ENCODE measurements at regions not wholly inside any gene's neighbourhood (a gene's known extent, or its start where the extent isn't known, plus 50 kb on each side); places are given as distances from the start of the nearest gene placed in this dataset.

GRCh38 chr9:2557693-2558092, 63.9 kb upstream of the VLDLR start:
- no peak for TF ChIP-seq POLR2A (IDR thresholded peaks at IDR 0.05; ENCODE audit: low read length)
- TF ChIP-seq GATA1 (IDR thresholded peaks at IDR 0.05; ENCODE audit: low read depth, low read length): no peak
- no peak for DNase-seq

DNA sequence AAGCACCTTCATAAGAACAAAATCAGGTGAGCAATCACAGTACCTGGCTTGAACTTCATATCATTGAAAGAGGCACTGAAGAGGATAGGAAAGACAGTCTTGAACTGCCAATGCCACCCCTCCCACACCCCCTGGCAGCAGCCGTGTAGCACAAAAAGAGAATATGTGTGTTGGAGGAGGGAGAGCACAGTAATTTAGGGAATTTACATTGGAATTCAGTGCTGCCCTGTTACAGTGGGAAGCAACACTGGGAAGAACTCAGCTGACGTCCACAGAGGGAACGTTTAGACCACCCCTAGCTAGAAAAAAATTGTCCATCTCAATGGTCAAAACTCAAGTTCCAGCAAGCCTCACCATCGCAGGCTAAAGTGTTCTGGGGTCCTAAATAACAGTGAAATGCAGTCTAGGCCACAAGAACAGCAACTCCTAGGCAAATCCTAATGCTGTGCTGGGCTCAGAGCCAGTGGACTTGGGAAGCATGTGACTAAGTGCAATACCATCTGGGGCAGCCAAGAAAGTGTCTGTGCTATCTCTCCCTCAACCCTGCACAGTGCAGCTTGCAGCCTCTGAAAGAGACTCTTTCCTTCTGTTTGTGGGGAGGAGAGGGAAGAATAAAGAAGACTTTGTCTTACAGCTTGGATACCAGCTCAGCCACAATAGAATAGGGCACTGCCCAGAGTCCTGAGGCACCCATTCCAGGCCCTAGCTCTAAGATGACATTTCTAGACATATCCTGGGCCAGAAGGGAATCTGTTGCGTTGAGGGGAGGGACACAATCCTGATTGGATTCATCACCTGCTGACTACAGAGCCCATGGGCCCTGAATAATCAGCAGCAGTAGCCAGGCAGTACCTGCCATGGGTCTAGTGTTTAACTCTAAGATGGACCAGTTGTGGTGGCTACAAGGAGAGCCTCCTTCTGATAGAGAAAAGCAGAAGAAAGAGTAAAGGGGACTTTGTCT, 62.1 kb upstream of the VLDLR start:
- TF ChIP-seq POLR2A (IDR thresholded peaks at IDR 0.05; ENCODE audit: low read length) (no peak), GATA1 (IDR thresholded peaks at IDR 0.05; ENCODE audit: low read depth, low read length) (no peak)
- no peak for DNase-seq

DNA sequence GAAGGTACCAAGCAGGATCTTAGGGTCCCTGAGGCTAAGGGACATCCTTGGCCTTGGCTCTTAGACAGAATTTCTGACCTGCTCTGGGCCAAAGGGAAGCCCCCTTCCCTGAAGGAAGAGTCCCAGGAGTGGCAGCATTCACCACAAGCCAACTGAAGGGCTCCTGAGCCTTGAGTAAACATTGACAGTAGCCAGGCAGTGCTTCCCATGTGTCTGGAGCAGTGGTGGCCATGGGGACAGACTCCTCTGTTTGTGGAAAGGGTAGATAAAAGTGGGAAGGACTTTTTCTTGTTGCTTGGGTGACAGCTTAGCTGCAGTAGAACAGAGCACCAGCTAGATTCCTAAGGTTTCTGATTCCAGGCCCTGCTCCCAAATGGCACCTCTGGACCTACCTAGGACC, 61.4 kb upstream of the VLDLR start:
- no peak for TF ChIP-seq POLR2A (IDR thresholded peaks at IDR 0.05; ENCODE audit: low read length)
- no peak for TF ChIP-seq GATA1 (IDR thresholded peaks at IDR 0.05; ENCODE audit: low read depth, low read length)
- no peak for DNase-seq

- DNase-seq: no peak
- TF ChIP-seq POLR2A (IDR thresholded peaks at IDR 0.05; ENCODE audit: low read length) (no peak), GATA1 (IDR thresholded peaks at IDR 0.05; ENCODE audit: low read depth, low read length) (no peak)
Measured at GRCh38 chr9:2565676-2566340, 55.8 kb upstream of the VLDLR start.

GRCh38 chr9:2567922-2568321, 53.7 kb upstream of the VLDLR start:
- no peak for DNase-seq
- TF ChIP-seq POLR2A (IDR thresholded peaks at IDR 0.05; ENCODE audit: low read length): no peak
- TF ChIP-seq GATA1 (IDR thresholded peaks at IDR 0.05; ENCODE audit: low read depth, low read length): no peak

DNA sequence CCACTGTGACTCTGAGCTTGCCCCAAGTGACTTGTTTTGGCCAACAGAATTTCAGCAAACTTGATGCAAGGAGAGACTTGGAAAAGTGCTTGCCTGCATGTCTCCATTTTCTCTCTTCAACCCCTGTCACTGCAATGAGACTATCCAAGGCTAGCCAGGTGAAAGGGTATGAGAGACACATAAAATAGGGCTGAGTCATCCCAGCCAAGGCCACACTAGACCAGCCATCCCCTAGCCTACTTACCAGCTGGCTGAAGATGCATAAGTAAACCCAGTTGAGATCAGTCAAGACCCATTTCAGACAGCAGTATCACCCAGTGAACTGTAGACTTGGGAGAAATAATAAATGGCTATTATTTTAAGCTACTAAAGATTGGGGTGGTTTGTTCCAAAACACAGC, 52.9 kb upstream of the VLDLR start:
- no peak for DNase-seq
- TF ChIP-seq GATA1 (IDR thresholded peaks at IDR 0.05; ENCODE audit: low read depth, low read length) (no peak), POLR2A (IDR thresholded peaks at IDR 0.05; ENCODE audit: low read length) (no peak)

- peak; percentile 24 to 60 for DNase-seq
- TF ChIP-seq GATA1 (IDR thresholded peaks at IDR 0.05; ENCODE audit: low read depth, low read length): no peak
- TF ChIP-seq POLR2A (IDR thresholded peaks at IDR 0.05; ENCODE audit: low read length): no peak
Measured at GRCh38 chr9:2570615-2571479, 50.7 kb upstream of the VLDLR start.
